Rectal smooth muscle tissue (tissue), 1 donor: ENCODE measurements at regions not wholly inside any gene's neighbourhood (a gene's known extent, or its start where the extent isn't known, plus 50 kb on each side); places are given as distances from the start of the nearest gene placed in this dataset.

Experiments used
- H3K27ac ChIP-seq: one replicate; pipeline ENCODE4 v1.7.0; 2013; ENCODE audit warnings: low read depth, low read length, inconsistent platforms
- H3K27me3 ChIP-seq: one replicate; pipeline ENCODE4 v1.7.0; 2013; ENCODE audit warnings: low read length; ENCODE audit not compliant: control insufficient read depth, insufficient read depth
- H3K36me3 ChIP-seq: one replicate; pipeline ENCODE4 v1.7.0; 2013; ENCODE audit warnings: low read length; ENCODE audit not compliant: control insufficient read depth, insufficient read depth
- H3K4me1 ChIP-seq: one replicate; pipeline ENCODE4 v1.7.0; 2013; ENCODE audit warnings: low read length; ENCODE audit not compliant: control insufficient read depth, insufficient read depth
- H3K4me3 ChIP-seq: one replicate; pipeline ENCODE4 v1.7.0; 2013; ENCODE audit warnings: low read length
- H3K9ac ChIP-seq: one replicate; pipeline ENCODE4 v1.7.0; 2013; ENCODE audit warnings: low read length

DNA sequence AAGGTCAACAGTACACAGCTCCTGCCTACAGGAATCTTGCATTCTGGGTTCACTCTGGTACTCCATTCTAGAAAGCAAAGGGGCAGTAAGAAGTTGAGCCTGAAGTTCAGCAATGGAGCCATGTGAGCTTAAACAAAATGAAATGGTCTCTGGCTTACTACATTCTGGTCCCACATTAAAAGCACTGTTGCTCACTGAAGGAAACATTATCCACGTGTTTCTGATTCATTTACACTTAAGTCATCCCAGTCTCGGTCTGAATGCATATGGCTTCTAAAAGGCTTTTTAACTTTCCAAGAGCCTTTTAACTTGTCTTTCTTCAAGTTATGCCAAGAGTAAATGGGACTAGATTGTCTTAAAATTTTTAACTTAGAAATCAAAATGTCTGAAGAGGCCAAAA is 177.8 kb downstream of the LNPK start:
- H3K27ac ChIP-seq: no peak overlapping the region
- no peak overlapping the region for H3K4me3 ChIP-seq
- no peaks in the 10 kb centered on the region for H3K36me3 ChIP-seq
- no peaks in the 10 kb centered on the region for H3K27me3 ChIP-seq
- H3K4me1 ChIP-seq: no peaks in the 10 kb centered on the region
- H3K9ac ChIP-seq: no peak overlapping the region

GRCh38 chr2:175823707-175824073 is 178.4 kb downstream of the LNPK start:
- Histone ChIP-seq H3K27me3 (no peaks in the 10 kb centered on the region), H3K36me3 (no peaks in the 10 kb centered on the region), H3K9ac (no peak overlapping the region), H3K4me1 (no peaks in the 10 kb centered on the region), H3K4me3 (no peak overlapping the region), H3K27ac (no peak overlapping the region)

- no peaks in the 10 kb centered on the region for H3K27me3 ChIP-seq
- H3K27ac ChIP-seq: no peak overlapping the region
- no peak overlapping the region for H3K4me3 ChIP-seq
- H3K4me1 ChIP-seq: no peaks in the 10 kb centered on the region
- no peaks in the 10 kb centered on the region for H3K36me3 ChIP-seq
- H3K9ac ChIP-seq: no peak overlapping the region
Observed at GRCh38 chr2:175823002-175823706, 178.9 kb downstream of the LNPK start.

GRCh38 chr2:175817221-175817620 is 184.8 kb downstream of the LNPK start:
- H3K4me1 ChIP-seq: no peaks in the 10 kb centered on the region
- no peak overlapping the region for H3K4me3 ChIP-seq
- no peaks in the 10 kb centered on the region for H3K27me3 ChIP-seq
- no peak overlapping the region for H3K27ac ChIP-seq
- H3K9ac ChIP-seq: no peak overlapping the region
- H3K36me3 ChIP-seq: no peaks in the 10 kb centered on the region

- H3K36me3 ChIP-seq: no peaks in the 10 kb centered on the region
- no peak overlapping the region for H3K27ac ChIP-seq
- no peaks in the 10 kb centered on the region for H3K4me1 ChIP-seq
- H3K27me3 ChIP-seq: no peaks in the 10 kb centered on the region
- H3K9ac ChIP-seq: no peak overlapping the region
- H3K4me3 ChIP-seq: no peak overlapping the region
Observed at GRCh38 chr2:175815537-175815936, 186.5 kb downstream of the LNPK start.

DNA sequence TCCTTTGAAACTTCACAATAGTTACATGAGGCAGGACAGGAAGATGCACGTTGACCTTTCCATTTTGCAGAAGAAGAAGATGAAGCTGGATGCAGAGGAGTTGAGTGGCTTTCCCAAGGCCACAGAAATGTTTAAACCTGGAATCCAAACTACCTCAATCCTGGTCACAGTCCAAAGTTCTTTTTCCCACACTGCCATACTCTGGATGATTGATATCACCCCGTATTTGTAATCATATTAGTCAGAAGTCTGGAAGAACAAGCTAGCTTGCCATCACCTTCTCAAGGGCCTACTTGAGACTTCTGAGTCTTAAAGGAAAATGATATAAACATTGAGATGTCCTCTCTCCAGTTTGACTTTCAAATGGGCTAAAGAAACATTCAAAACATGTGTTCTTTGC is 190.1 kb downstream of the LNPK start:
- H3K27ac ChIP-seq: no peak overlapping the region
- H3K9ac ChIP-seq: no peak overlapping the region
- no peaks in the 10 kb centered on the region for H3K4me1 ChIP-seq
- H3K36me3 ChIP-seq: no peaks in the 10 kb centered on the region
- no peaks in the 10 kb centered on the region for H3K27me3 ChIP-seq
- H3K4me3 ChIP-seq: no peak overlapping the region

DNA sequence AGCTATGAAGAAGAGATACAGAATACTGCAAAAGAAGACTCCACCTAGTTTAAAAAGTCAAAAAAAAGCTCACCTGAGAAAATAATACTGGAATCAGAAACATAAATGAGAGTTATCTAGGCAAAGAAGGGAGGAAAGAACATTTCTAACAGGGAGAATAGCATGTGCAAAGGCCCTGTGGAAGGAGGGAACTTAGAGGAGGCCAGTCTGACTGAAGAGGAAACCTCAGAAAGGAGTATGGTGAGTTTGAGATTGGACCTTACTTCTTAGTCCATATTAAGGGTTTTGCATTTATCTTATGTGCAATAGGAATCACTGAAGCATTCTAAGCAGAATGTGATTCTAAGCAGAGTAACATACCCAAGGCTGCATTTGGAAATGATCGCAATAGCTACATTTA is 193.2 kb downstream of the LNPK start:
- Histone ChIP-seq H3K27ac (no peak overlapping the region), H3K36me3 (no peaks in the 10 kb centered on the region), H3K4me1 (no peaks in the 10 kb centered on the region), H3K9ac (no peak overlapping the region), H3K4me3 (no peak overlapping the region), H3K27me3 (no peaks in the 10 kb centered on the region)

GRCh38 chr2:175808078-175808477 is 194.0 kb downstream of the LNPK start:
- Histone ChIP-seq H3K27me3 (no peaks in the 10 kb centered on the region), H3K9ac (no peak overlapping the region), H3K27ac (no peak overlapping the region), H3K4me1 (no peaks in the 10 kb centered on the region), H3K36me3 (no peaks in the 10 kb centered on the region), H3K4me3 (no peak overlapping the region)

- Histone ChIP-seq H3K36me3 (no peaks in the 10 kb centered on the region), H3K27ac (no peak overlapping the region), H3K4me1 (no peaks in the 10 kb centered on the region), H3K27me3 (no peaks in the 10 kb centered on the region), H3K9ac (no peak overlapping the region), H3K4me3 (no peak overlapping the region)
Observed at GRCh38 chr2:175807031-175807873, 194.8 kb downstream of the LNPK start.

DNA sequence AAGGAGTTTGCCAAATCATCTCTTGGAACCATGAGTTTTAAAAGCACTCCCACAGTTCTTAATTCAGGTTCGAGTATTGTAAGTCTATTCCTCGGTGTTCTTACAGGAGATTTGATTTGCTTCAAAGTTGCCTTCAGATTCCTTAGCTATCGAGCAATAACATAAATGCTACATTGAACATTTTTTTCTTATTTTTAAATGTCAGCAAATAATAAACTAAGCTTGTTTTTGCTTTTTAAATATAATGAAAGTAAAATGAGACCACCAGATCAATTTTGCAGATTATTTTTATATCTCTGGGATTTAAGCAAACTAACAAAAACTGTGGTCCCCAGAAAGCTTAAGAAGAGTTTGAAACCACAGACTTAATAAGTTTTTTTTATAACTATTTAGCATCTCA is 195.5 kb downstream of the LNPK start:
- H3K36me3 ChIP-seq: no peaks in the 10 kb centered on the region
- no peak overlapping the region for H3K9ac ChIP-seq
- no peaks in the 10 kb centered on the region for H3K4me1 ChIP-seq
- H3K4me3 ChIP-seq: no peak overlapping the region
- H3K27me3 ChIP-seq: no peaks in the 10 kb centered on the region
- H3K27ac ChIP-seq: no peak overlapping the region

DNA sequence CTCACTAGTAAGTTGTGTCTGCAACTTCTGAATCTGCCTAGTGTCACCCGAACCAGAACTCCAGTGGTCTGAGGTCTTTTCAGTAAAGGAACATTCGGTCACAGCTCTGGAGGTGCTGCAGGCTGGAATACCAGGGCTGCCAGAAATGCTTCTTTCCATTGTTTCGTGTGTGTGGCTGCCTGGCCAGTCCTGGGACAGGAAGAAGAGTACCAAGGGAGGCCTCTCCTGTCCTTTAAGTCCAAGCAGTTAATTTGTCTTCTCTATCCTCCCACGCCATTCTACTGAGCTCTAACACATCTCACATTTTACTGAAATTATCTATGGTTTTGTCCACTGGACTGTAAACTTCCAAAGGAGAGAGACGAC is 196.0 kb downstream of the LNPK start:
- no peaks in the 10 kb centered on the region for H3K27me3 ChIP-seq
- H3K9ac ChIP-seq: no peak overlapping the region
- no peak overlapping the region for H3K27ac ChIP-seq
- no peak overlapping the region for H3K4me3 ChIP-seq
- H3K4me1 ChIP-seq: no peaks in the 10 kb centered on the region
- H3K36me3 ChIP-seq: no peaks in the 10 kb centered on the region

GRCh38 chr2:175805442-175806124 is 196.5 kb downstream of the LNPK start:
- Histone ChIP-seq H3K27ac (no peak overlapping the region), H3K36me3 (no peaks in the 10 kb centered on the region), H3K4me1 (no peaks in the 10 kb centered on the region), H3K9ac (no peak overlapping the region), H3K4me3 (no peak overlapping the region), H3K27me3 (no peaks in the 10 kb centered on the region)
